ENCODE measurements at regions not wholly inside any gene's neighbourhood (a gene's known extent, or its start where the extent isn't known, plus 50 kb on each side); places are given as distances from the start of the nearest gene placed in this dataset.

GRCh38 chr5:74992791-74993190 lies 59.6 kb downstream of the GCNT4 start:
- no peak for TF ChIP-seq POLR2A (IDR thresholded peaks at IDR 0.05)
- no peak for TF ChIP-seq CTCF (IDR thresholded peaks at IDR 0.05 in 4 of 5, conservative IDR thresholded peaks at IDR 0.05 in 1 of 5)

Data from gastrocnemius medialis (tissue), 4 donors.